Astrocyte of the hippocampus (primary cell): ENCODE measurements at regions not wholly inside any gene's neighbourhood (a gene's known extent, or its start where the extent isn't known, plus 50 kb on each side); places are given as distances from the start of the nearest gene placed in this dataset.

Experiments
- DNase-seq: peaks from one replicate; pipeline ENCODE4 v3.0.0; 2011; ENCODE audit warnings: low read depth, low spot score

DNA sequence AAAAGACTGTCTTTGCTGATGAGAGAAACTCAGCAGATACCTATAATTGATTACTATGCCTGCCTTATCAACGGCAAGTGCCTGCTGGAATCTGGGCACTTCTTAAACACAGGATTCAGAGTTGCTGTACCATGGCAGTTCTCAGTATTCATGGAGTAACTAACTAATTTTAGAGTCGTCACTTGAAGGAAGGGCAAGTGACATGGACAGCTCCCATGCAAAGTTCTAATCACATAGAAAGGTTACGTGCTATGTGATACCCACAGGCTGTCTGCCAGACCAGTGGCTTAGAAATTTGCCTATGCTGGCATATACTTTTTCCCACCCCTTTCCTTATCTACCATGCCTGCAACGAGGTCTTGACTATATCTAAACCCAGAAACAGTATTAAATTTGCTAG lies 931.1 kb upstream of the TENM3 start:
- DNase-seq: no peak

DNA sequence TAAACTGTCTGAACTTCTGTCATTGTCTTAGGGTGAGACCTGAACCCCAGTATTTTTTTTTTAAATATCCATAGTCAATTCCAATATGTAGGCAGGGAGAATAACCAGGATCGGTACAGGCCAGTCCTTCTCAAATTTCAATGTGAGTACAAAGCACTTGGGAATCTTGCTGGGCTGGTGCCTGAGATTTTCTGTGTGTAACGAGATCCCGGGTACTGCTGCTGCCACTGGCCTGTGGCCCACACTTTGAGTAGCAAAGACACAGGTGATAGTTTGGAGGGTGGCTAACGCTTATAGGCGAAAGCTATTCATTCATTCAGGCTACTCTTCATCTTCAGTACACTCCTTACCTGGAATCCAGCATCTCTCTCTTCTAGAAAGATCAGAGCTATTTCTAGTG lies 923.6 kb upstream of the TENM3 start:
- DNase-seq: peak; percentile 1

DNA sequence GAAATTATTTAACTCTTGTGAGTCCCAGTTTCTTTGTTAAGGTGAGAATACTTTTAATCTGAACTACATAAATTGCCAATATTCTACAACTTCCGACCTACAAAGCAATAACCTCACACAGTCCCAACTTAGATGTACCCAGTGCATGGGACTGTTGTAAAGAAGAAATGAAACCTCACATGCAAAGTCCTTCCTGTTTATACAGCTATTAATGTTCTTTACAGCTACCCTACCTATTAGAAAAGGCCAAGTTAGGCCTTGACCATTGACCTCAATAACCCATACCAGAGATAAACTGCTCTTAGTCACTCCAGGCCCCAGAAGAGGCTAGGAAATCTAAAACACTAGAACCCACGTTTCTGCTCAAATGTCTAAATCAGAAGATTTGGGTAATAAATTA lies 920.1 kb upstream of the TENM3 start:
- no peak for DNase-seq

DNA sequence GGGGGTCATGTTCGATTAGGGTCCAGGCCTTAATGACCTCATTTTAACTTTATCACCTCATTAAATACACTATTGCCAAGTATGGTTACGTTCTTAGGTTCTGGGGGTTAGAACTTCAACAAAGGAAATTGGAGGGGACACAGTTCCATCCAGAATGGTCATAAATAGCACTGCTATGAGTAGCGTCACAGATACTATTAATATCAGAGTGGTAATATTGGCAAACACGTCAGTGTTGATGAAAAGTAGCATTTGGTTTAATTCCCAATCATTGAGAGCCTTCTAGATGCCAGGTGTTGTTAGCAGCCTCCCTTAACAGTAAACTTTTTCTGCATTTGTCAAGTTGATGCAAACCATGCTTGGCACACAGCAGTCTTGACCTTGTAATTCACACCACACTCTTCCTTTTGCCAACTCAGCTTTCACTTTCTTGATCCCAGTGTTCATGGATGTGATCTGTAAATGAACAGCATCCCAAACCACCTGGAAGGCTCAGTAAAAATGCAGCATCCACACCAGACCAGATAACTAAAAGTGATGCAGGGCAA lies 912.5 kb upstream of the TENM3 start:
- DNase-seq: no peak

DNA sequence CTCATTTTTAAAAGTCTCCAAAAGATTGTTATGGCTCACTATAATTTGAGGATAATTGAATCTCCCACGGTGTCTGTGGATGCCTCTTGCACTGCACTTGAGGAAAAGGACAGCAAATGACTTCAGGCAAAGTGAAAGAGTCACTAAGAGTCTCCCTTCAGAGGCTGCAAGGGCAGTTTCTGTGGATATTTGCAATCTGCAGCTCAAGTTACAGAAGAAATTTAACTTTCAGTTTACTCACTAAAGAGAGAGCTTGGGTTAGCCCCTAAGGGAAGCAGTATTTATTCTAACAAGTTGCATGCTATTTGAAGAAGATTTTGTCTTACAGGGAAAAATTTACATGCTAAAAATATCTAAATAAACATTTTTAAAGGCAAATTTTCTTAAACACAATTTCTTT lies 912.0 kb upstream of the TENM3 start:
- DNase-seq: no peak

DNA sequence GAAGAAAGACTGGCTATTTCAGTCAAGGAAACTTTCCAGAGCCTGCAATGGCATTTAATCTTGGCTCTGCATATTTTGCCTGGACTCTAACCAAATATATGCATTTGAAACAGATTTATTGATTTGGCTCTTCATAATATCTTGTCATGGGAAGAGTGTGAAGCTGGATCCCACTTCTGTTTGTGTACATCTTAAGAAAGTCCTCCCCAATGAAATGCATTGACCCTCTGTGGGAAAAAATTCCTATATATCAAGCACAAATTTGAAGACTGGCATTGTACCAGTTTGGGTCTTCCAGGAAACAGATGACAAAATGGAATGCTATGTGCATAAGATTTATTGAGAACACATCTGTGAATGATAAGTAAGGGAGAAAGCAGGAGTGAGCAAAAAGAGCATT lies 897.3 kb upstream of the TENM3 start:
- DNase-seq: peak; percentile 4

DNA sequence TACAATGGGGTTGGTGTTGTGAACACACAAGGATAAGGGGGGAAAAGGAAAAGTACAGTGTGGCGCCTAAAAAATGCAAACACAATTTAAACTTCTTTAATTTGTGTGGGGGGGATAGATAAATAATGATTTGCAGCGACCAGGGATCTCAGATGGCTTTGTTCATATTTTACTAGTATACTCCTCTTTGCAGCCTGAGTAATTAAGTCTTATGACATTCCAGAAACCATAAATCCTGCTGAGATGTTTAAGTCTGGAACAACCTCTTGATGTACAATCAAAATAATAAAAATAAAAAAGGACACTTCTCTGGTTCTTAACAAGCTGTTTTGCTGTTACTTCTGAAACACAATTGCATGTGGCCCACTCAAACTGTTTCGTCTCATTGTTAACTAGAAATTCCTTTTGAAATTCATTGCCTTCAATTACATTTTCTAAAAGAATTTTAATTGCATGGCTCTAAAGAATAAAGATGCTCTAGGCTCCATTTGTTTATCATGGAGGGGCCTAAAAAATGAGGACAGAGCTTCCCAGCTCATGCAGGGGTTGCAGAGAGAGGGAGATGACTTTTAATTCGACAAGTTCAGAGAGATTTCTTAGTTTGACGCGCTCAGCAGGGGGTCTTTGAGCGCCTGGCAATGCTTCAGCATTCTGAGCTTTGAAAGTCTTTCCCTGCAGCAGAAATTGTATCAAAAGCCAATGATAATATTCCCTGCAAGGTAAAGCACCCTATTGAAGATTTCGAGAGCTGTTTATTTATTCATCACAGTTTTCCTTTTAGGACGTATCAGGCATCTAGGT lies 892.4 kb upstream of the TENM3 start:
- peak; percentile 69 for DNase-seq

DNA sequence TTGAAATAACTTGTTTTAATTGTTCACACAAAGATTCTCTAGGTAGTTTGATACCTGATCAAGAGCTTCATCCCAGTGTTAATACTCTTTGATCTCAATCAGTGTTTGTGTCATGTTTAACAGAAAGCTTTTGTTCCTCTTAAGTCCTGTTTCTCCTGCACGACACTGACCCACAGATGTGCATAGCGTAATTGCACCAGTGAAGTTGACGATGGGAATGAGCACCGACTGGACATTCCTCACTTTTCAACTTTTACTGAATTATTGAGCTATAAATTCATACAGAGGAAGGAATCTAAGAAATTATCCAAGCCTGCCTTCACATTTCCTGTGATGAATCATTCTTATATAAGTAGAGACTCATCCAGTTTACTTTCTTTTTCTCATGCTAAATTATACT lies 878.7 kb upstream of the TENM3 start:
- DNase-seq: no peak

DNA sequence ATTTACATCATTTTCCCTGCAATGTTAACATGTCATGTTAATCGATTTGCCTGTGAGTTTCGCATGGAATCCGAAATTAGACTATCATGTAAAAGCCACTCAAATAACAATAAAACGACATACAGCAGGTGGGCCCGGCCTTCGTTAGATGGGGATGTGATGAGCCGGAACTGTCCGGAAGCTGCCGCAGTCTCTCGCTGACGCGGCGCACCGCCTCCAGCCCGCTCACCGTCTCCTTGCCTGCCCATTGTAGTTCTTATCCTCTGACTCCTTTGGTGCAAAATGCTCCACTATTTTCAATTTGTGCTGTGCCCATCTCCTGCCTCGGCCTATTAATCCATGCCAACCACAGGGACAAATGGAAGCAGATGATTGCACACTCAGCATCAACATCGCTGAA lies 877.5 kb upstream of the TENM3 start:
- no peak for DNase-seq

DNA sequence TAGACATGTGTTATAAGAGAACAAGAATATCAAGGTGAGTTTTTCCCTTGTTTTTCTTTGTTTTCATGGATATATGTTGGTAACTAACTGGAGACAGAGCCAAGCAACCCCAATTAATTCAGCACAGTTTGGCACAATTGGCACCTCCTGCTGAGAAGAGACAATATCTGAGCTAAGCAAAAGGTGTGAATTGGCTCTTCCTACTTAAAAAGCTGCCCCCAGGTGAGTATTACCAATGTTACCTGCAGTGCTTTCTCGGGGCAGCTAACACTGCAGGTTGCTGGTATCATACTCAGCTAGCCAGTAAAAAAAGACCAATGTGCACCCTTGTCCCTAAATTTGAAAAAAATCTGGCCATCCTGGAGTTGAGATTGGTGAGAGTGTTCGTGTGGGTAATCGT lies 871.2 kb upstream of the TENM3 start:
- DNase-seq: no peak

DNA sequence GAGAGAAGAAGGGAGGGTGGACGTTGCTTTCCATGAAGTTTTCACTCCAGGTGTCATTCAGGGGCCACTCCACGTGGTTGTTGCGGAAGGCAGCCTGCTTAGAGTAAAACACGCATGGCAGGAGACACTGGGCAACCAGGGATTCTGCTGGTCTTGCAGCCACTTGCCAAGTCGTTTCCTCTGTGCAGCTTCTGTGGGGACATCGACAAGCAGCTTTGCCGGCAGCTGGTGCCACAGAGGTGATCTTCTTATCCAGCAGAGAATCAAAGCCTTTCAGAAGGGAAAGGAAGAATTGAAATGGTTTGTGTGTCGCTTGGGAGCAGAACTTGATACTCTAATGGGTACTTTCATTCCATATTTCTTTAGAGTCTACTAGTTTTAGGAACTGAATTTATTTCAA lies 867.1 kb upstream of the TENM3 start:
- no peak for DNase-seq

DNA sequence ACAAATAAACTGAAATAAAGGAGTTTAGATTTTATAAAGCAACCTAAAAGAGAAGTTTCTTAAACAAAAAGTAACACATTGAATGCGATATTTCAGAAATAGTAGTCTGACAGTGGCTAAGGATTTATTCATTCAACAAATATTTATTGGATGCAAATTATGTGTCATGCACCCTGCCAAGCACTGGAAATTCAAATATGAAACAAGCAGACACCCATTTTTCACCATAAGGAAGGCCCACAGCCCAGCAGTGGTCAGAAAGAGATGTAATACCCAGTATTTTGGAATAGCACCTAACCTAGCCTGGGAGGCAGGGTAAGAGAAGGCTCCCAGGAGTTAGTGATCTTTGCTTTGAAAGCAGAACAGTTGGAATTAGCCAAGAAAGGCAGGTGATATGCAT lies 855.1 kb upstream of the TENM3 start:
- no peak for DNase-seq

DNA sequence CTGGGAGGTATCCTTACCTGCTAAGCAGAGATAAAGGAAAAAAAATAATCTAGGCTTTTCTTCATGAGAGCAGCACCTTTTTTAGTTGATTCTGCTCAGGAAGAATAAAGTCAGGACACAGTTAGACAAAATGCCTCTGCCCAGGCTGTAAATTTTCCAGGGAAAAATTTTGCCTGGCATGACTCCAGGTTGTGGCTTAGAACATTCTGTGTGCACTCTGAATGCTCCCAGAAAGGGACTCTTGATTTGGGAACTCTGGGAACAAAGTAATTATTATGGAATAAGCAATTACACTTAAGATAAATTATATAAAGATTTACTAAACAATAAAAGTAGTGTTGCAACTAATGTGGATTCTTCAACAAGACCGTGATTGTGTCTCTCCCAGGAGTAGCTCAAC lies 826.2 kb upstream of the TENM3 start:
- DNase-seq: peak; percentile 62

DNA sequence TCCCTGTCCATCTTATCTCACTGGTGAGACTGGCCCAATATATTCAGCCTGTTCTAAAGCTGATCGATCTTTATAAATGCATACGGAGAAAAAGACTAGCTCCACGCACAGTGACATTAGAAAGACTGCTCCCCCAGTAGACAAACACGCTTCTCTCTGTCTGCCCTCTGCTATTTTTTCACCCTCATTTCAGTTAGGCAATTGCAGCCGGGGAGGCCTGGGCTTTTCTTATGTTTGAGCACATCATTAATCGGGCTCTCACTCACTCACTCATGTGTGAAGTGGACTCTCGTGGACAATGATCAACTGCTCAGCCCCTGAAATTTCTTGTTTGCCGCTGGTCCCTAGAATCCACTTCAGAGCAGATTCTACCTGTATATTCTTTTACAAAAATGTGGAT lies 824.7 kb upstream of the TENM3 start:
- DNase-seq: no peak

DNA sequence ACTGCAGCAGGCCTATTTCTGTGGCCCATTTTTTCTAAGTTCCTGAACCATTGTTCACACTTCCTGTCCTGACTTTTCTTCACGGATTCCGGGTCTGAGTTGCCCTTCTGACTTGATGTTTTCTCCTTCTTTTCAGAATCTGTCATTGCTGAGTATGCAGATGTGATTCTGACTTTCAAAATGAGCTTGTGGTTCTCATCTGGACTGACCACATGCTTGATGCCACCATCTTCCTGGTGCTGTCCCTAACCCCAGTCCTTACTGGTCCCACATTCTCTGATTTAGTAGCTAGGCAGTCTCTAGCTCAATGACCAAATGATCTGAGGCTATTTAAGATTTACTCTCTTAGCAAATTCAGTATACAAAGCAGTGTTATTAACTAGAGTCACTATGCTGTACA lies 822.3 kb upstream of the TENM3 start:
- DNase-seq: no peak

DNA sequence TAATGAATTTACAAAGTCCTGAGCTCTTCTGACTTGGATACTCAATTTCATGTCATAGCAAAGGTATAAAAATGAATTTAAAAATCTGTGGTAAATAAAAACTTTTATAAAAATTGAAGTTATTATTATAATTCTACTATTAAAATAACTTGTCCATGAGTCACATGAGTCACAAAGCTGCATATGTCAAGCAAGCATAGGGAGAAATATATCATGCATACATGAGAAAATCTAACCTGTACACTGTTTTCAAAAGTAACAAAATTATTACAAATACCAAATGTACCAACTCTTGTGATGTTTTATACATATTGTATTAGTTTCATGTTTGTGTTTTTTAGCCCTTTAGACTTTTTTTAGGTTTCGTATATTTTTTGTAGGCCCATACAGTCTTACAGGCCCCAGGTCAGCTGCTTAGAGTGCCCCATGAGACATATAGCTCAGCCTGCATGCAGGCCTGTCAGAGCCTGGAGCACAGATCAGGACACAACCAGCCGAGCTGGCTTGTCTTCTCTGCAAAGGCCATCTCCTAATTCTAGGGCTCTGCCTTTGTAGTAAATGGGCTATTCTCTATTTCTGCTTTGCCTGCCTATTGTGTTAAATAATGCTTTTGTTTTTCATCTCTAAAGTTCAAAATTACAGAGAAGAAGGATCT lies 818.7 kb upstream of the TENM3 start:
- no peak for DNase-seq

DNA sequence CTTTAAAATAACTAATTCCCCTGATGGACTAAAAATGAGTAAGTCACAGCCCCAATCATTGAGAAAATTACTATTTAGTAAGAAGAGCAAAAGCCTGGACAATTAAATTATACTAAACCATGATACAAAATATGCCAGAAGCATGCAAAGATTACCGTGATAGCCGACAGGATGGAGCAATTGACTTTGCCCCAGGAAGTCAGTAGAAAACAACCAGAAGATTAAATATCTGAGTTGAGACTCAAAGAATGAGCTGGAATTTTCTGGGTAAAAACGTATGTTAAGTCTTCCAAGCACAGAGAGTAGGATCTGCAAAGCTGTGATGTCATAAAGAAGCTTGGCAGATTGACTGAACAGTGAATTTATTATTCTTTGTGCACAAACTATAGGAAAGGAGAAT lies 816.1 kb upstream of the TENM3 start:
- DNase-seq: no peak

DNA sequence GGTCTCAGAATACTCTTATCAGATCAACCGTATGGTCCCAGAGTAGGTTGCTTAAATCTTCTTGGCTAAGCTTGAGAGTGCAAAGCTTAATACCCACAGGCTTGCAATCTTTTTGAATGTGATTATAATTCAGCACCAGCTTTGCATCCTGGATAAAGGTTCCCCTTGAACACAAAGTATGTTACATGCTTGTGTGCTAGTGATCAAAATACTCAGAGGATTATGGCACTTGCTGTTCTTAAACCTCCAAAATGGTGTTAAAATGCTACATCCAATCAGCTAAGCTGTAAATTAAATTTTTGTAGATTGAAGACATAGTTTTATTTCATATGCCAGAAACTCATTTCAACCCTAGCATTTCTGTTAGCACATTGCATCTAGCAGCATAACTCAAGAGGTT lies 812.2 kb upstream of the TENM3 start:
- no peak for DNase-seq

DNA sequence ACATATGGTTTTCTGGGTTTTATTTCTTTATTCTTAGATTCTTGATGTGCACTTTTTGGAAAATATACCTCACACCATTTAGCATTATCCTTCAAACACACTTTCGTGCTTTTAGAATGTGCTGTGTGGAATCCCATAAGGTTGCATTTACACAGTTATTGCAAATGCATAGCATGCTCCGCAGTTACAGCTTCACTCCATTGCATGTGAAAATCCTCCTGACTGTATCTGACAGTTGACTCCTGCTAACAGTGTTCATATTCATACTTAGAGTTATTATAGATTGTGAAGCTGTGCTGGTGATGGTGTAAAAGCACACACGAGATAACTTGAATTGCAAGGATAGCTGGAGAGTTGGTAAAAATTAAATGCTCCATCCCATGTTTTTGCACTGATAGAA lies 811.5 kb upstream of the TENM3 start:
- no peak for DNase-seq

DNA sequence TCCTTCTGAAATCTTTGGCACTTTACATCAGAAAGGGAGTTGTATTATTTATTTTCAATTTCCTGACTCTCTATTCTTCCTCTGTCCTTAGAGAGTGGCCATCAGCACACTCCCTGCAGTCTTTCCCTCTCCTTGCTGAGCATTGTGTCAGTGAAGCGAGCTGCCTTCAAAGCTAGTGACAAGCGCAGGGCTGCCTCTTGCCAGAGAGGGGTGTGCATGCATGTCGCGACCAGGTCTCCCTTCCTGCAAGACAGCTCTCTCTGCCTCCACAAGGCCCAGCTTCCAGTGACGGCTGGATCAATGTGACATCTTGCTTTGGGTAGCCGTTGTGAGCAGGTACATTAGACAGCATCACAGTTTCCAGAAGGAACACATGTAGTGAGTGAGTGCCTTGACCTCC lies 810.9 kb upstream of the TENM3 start:
- DNase-seq: no peak

DNA sequence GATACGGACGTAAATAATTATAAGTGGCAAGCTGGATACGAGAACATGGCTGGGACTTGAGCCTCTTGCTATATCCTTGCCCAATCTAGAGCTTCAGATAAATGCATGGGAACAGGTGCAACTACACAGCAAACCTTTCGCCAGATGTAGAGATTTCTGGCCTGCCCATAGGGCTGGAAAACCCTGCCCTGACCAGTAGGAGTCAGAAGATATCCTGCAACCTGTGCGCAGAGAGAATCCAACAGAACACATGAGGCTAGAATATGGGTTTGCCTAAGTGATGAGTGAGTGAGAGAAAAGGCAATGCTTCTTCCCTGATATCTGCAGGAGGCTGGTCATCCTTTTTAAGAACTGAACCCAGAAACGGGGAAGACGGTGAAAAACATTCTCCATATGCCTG lies 805.3 kb upstream of the TENM3 start:
- no peak for DNase-seq

DNA sequence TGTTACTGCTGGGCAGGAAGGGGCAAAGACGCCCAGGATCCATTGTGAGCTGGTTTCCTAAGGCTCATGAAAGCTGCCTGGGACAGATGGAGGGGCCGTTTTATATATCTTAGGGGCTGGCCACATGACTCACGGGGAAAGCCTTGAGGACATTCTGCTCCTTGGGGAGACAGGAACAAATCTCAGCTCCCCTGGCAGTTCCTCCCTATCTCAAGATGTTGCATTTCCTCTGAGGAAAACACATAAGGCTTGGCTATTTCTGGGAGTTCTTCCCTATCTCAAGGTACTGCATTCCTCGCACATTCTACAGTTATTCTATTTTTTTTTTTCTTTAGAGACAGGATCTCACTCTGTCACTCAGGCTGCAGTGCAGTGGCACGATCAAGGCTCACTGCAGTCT lies 804.6 kb upstream of the TENM3 start:
- DNase-seq: no peak

DNA sequence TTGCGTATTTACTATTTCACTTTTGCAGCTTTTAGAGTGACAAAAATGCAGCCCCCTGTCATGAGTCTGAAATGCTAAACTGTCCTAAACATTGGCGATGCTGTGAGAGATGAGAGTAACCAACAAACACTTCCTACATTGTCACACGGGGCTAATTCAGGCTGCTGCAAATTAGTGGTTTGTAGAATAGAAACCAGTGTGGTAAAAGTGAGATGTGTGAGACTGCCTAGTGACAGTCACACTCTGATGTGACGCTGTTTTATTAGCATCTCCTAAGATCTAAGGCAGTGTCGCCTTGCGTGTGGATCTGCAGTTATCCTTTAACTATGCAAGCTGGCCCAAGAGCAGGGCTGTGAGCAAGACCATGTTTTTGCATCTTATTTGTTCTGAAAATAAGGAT lies 800.2 kb upstream of the TENM3 start:
- DNase-seq: no peak
